HEK293 (cell line): ENCODE measurements at regions not wholly inside any gene's neighbourhood (a gene's known extent, or its start where the extent isn't known, plus 50 kb on each side); places are given as distances from the start of the nearest gene placed in this dataset.

Source experiments
- CTCF ChIA-PET: fragments of 350-600 bp; formaldehyde crosslinking; extraction: SDS; loops from one replicate; lab custom pipeline; 2021; ENCODE audit warnings: antibody characterized with exemption; lab: Yijun Ruan, JAX
- POLR2A ChIA-PET: fragments of 300-600 bp; formaldehyde crosslinking; extraction: SDS; loops from one replicate; lab custom pipeline; 2020; ENCODE audit warnings: antibody characterized with exemption, inconsistent platforms; lab: Yijun Ruan, JAX
- H3K27ac ChIP-seq: fragments of 200-500 bp; sonication (Bioruptor generic); 2 replicates; pipeline ENCODE4 v1.5.1; 2014; ENCODE audit warnings: low read depth, low read length, control low read depth, inconsistent platforms; ENCODE audit errors: extremely low read depth
- H3K36me3 ChIP-seq, 2 experiments: fragments of 200-500 bp in 1 of 2; sonication (Bioruptor generic) in 1 of 2; 1 replicate in 1 of 2; 2 replicates in 1 of 2; pipeline ENCODE4 v1.5.1; 2014 to 2017; ENCODE audit warnings: inconsistent platforms in 2 of 2, low read length in 2 of 2; ENCODE audit not compliant: control insufficient read depth in 2 of 2, insufficient read depth in 1 of 2
- H3K4me1 ChIP-seq: fragments of 200-500 bp; sonication (Bioruptor generic); 2 replicates; pipeline ENCODE4 v1.5.1; 2014; ENCODE audit warnings: mild to moderate bottlenecking, low read length, inconsistent platforms; ENCODE audit not compliant: control insufficient read depth, insufficient read depth
- H3K4me3 ChIP-seq: 2 replicates; pipeline ENCODE4 v1.5.1; 2011; ENCODE audit warnings: low read depth, mild to moderate bottlenecking, control low read depth, low read length, moderate library complexity
- H3K9me3 ChIP-seq: fragments of 200-500 bp; sonication (Bioruptor generic); 2 replicates; pipeline ENCODE4 v1.5.1; 2014; ENCODE audit warnings: low read depth, low read length, inconsistent platforms; ENCODE audit not compliant: control insufficient read depth, insufficient read depth
- HOXA7 ChIP-seq: sonication (generic); formaldehyde crosslinking; IDR thresholded peaks from 2 replicates; pipeline ENCODE4 v1.8.1; 2022; ENCODE audit warnings: missing genetic modification reagents, borderline replicate concordance
- IKZF3 ChIP-seq: fragments of 450-650 bp; IDR thresholded peaks from 2 replicates; pipeline ENCODE4 v1.5.0; 2018; ENCODE audit warnings: missing biosample characterization, mild to moderate bottlenecking, missing genetic modification characterization, moderate library complexity
- KLF1 ChIP-seq: fragments of 450-650 bp; formaldehyde crosslinking; IDR thresholded peaks from 2 replicates; pipeline ENCODE4 v1.5.1; 2016; ENCODE audit warnings: missing biosample characterization, missing genetic modification characterization
- MYNN ChIP-seq: fragments of 450-650 bp; formaldehyde crosslinking; IDR thresholded peaks from 2 replicates; pipeline ENCODE4 v1.5.1; 2016; ENCODE audit warnings: missing biosample characterization, missing genetic modification characterization, borderline replicate concordance
- SP2 ChIP-seq: fragments of 450-650 bp; formaldehyde crosslinking; IDR thresholded peaks from 2 replicates; pipeline ENCODE4 v1.5.1; 2016; ENCODE audit warnings: missing biosample characterization, missing genetic modification characterization
- SP3 ChIP-seq: fragments of 450-650 bp; formaldehyde crosslinking; IDR thresholded peaks from 2 replicates; pipeline ENCODE4 v1.5.1; 2016; ENCODE audit warnings: missing biosample characterization, missing genetic modification characterization
- TCF7L2 ChIP-seq: IDR thresholded peaks from 2 replicates; pipeline ENCODE4 v1.6.1; 2011; ENCODE audit warnings: low read depth, mild to moderate bottlenecking, inconsistent platforms, low read length, moderate library complexity, borderline replicate concordance
- WT1 ChIP-seq: fragments of 450-650 bp; formaldehyde crosslinking; IDR thresholded peaks from 2 replicates; pipeline ENCODE4 v1.5.1; 2016; ENCODE audit warnings: missing biosample characterization, missing genetic modification characterization
- ZBTB21 ChIP-seq: fragments of 450-650 bp; formaldehyde crosslinking; IDR thresholded peaks from 2 replicates; pipeline ENCODE4 v1.5.1; 2017; ENCODE audit warnings: missing biosample characterization, missing genetic modification characterization
- ZFP69B ChIP-seq: fragments of 450-650 bp; formaldehyde crosslinking; IDR thresholded peaks from 2 replicates; pipeline ENCODE4 v1.5.1; 2016; ENCODE audit warnings: missing biosample characterization, missing genetic modification characterization
- ZNF138 ChIP-seq: fragments of 450-650 bp; formaldehyde crosslinking; IDR thresholded peaks from 2 replicates; pipeline ENCODE4 v1.5.1; 2016; ENCODE audit warnings: missing biosample characterization, missing genetic modification characterization, borderline replicate concordance
- ZNF248 ChIP-seq: fragments of 450-650 bp; formaldehyde crosslinking; IDR thresholded peaks from 2 replicates; pipeline ENCODE4 v1.5.1; 2017; ENCODE audit warnings: missing biosample characterization, missing genetic modification characterization
- ZNF394 ChIP-seq: fragments of 450-650 bp; formaldehyde crosslinking; IDR thresholded peaks from 2 replicates; pipeline ENCODE4 v1.5.1; 2016; ENCODE audit warnings: missing biosample characterization, missing genetic modification characterization, mild to moderate bottlenecking, moderate library complexity, borderline replicate concordance
- ZNF501 ChIP-seq: fragments of 450-650 bp; formaldehyde crosslinking; IDR thresholded peaks from 2 replicates; pipeline ENCODE4 v1.5.1; 2016; ENCODE audit warnings: missing biosample characterization, missing genetic modification characterization
- ZNF660 ChIP-seq: fragments of 450-650 bp; IDR thresholded peaks from 2 replicates; pipeline ENCODE4 v1.5.1; 2018; ENCODE audit warnings: missing biosample characterization, mild to moderate bottlenecking, missing genetic modification characterization
- ZNF707 ChIP-seq: fragments of 450-650 bp; formaldehyde crosslinking; IDR thresholded peaks from 2 replicates; pipeline ENCODE4 v1.5.1; 2016; ENCODE audit warnings: missing biosample characterization, missing genetic modification characterization
- ZNF785 ChIP-seq: fragments of 450-650 bp; formaldehyde crosslinking; IDR thresholded peaks from 2 replicates; pipeline ENCODE4 v1.5.1; 2016; ENCODE audit warnings: missing biosample characterization, missing genetic modification characterization
- TF ChIP-seq, protein P1 (sequence below): IDR thresholded peaks from 2 replicates; pipeline ENCODE4 v1.6.1; 2011; ENCODE audit warnings: mild to moderate bottlenecking, low read depth, low read length, borderline replicate concordance
- TF ChIP-seq, protein P2 (sequence below): fragments of 450-650 bp; formaldehyde crosslinking; IDR thresholded peaks from 2 replicates; pipeline ENCODE4 v1.5.1; 2016; ENCODE audit warnings: missing biosample characterization, missing genetic modification characterization
- TF ChIP-seq, protein P3 (sequence below): fragments of 450-650 bp; formaldehyde crosslinking; IDR thresholded peaks from 2 replicates; pipeline ENCODE4 v1.5.1; 2016; ENCODE audit warnings: missing biosample characterization, missing genetic modification characterization
- TF ChIP-seq, protein P4 (sequence below): fragments of 450-650 bp; formaldehyde crosslinking; IDR thresholded peaks from 2 replicates; pipeline ENCODE4 v1.5.1; 2017; ENCODE audit warnings: missing biosample characterization, mild to moderate bottlenecking, missing genetic modification characterization, moderate library complexity
- TF ChIP-seq, protein P5 (sequence below): fragments of 450-650 bp; formaldehyde crosslinking; IDR thresholded peaks from 2 replicates; pipeline ENCODE4 v1.5.1; 2016; ENCODE audit warnings: missing biosample characterization, missing genetic modification characterization, borderline replicate concordance

DNA sequence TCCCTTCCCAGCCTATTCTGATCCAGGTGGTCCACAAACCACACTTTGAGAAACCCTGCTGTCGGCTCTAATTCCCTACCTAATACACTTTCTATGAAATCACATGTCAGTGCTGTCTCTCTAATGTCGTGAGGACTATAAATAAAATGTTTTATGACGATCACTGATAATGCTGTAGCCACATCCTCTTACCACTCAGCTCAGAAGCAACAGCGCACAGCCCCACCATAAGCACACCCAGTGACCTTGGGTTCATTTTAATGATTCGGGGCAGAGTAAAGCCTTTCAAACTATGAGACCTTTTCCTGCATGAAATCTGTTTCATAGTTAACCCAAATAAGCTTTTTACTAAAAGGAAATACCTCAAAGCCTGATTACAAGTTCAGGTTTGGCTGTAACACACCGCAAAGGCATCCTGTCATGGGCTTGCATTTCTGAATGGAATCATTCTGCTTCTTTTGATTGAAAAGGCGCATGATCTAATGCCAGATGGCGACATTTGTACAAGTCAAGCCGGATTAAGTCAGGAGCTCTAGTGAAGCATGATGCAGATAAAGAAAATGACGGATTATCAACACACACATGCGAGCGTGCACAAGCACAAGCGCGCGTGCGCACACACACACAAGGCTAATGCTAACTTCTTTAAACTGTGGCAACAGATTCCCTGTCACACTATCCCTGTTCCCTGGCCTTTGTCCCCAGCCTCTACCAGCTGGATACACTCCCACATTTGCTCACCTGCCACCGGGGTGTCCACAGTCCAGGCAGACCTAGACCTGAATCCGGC lies 180.5 kb upstream of the PDE1C start:
- Histone ChIP-seq H3K36me3 (no peaks in the 10 kb centered on the region), H3K4me1 (no peaks in the 10 kb centered on the region), H3K4me3 (no peak overlapping the region), H3K27ac (no peak overlapping the region), H3K9me3 (no peaks in the 10 kb centered on the region)
- POLR2A ChIA-PET: no interaction called here
- TF ChIP-seq, protein P1, sequence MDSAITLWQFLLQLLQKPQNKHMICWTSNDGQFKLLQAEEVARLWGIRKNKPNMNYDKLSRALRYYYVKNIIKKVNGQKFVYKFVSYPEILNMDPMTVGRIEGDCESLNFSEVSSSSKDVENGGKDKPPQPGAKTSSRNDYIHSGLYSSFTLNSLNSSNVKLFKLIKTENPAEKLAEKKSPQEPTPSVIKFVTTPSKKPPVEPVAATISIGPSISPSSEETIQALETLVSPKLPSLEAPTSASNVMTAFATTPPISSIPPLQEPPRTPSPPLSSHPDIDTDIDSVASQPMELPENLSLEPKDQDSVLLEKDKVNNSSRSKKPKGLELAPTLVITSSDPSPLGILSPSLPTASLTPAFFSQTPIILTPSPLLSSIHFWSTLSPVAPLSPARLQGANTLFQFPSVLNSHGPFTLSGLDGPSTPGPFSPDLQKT: no peak
- TF ChIP-seq, protein P2, sequence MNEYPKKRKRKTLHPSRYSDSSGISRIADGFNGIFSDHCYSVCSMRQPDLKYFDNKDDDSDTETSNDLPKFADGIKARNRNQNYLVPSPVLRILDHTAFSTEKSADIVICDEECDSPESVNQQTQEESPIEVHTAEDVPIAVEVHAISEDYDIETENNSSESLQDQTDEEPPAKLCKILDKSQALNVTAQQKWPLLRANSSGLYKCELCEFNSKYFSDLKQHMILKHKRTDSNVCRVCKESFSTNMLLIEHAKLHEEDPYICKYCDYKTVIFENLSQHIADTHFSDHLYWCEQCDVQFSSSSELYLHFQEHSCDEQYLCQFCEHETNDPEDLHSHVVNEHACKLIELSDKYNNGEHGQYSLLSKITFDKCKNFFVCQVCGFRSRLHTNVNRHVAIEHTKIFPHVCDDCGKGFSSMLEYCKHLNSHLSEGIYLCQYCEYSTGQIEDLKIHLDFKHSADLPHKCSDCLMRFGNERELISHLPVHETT (tag by site-specific recombination): no peak
- TF ChIP-seq HOXA7 (CRISPR knock-in tag) (no peak), ZNF394 (tag by site-specific recombination) (no peak), ZFP69B (tag by site-specific recombination) (no peak), KLF1 (tag by site-specific recombination) (no peak), ZNF501 (tag by site-specific recombination) (no peak), ZNF707 (no peak), ZNF248 (tag by site-specific recombination) (no peak), ZBTB21 (tag by site-specific recombination) (no peak), ZNF660 (tag by site-specific recombination) (no peak), SP3 (tag by site-specific recombination) (no peak)
- TF ChIP-seq, protein P3, sequence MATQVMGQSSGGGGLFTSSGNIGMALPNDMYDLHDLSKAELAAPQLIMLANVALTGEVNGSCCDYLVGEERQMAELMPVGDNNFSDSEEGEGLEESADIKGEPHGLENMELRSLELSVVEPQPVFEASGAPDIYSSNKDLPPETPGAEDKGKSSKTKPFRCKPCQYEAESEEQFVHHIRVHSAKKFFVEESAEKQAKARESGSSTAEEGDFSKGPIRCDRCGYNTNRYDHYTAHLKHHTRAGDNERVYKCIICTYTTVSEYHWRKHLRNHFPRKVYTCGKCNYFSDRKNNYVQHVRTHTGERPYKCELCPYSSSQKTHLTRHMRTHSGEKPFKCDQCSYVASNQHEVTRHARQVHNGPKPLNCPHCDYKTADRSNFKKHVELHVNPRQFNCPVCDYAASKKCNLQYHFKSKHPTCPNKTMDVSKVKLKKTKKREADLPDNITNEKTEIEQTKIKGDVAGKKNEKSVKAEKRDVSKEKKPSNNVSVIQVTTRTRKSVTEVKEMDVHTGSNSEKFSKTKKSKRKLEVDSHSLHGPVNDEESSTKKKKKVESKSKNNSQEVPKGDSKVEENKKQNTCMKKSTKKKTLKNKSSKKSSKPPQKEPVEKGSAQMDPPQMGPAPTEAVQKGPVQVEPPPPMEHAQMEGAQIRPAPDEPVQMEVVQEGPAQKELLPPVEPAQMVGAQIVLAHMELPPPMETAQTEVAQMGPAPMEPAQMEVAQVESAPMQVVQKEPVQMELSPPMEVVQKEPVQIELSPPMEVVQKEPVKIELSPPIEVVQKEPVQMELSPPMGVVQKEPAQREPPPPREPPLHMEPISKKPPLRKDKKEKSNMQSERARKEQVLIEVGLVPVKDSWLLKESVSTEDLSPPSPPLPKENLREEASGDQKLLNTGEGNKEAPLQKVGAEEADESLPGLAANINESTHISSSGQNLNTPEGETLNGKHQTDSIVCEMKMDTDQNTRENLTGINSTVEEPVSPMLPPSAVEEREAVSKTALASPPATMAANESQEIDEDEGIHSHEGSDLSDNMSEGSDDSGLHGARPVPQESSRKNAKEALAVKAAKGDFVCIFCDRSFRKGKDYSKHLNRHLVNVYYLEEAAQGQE: no peak
- CTCF ChIA-PET: interaction anchor here (0.5 kb wide), 1 partner anchor 16 kb away, joined by 5 read pairs; no protein-coding TSS in a partner anchor

DNA sequence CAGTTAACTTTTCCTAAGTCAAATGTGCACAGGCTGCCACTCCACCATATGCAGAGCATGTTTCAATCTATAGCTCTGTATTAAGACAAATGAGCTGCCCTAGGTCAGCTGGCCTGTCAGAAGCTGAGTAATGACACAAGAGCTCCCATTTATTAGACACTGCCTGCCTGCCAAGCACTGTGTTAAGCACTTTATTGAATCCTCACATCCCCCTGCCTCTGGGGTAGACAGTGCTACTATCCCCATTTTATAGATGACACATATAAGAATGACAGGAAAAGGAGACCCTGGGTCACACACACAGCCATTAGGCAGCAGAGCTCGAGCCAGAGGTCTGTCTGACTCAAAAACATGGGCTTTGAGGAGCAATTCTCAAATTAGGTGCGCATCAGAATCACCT lies 179.8 kb upstream of the PDE1C start:
- H3K9me3 ChIP-seq: no peaks in the 10 kb centered on the region
- CTCF ChIA-PET: no interaction called here
- POLR2A ChIA-PET: no interaction called here
- H3K4me1 ChIP-seq: no peaks in the 10 kb centered on the region
- no peak overlapping the region for H3K27ac ChIP-seq
- H3K36me3 ChIP-seq: no peaks in the 10 kb centered on the region
- H3K4me3 ChIP-seq: no peak overlapping the region
- TF ChIP-seq, protein P4, sequence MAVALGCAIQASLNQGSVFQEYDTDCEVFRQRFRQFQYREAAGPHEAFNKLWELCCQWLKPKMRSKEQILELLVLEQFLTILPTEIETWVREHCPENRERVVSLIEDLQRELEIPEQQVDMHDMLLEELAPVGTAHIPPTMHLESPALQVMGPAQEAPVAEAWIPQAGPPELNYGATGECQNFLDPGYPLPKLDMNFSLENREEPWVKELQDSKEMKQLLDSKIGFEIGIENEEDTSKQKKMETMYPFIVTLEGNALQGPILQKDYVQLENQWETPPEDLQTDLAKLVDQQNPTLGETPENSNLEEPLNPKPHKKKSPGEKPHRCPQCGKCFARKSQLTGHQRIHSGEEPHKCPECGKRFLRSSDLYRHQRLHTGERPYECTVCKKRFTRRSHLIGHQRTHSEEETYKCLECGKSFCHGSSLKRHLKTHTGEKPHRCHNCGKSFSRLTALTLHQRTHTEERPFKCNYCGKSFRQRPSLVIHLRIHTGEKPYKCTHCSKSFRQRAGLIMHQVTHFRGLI (tag by site-specific recombination): no peak
- TF ChIP-seq WT1 (tag by site-specific recombination): no peak
- TF ChIP-seq ZNF138 (tag by site-specific recombination): no peak
- no peak for TF ChIP-seq SP2 (tag by site-specific recombination)
- no peak for TF ChIP-seq TCF7L2
- TF ChIP-seq ZNF785 (tag by site-specific recombination): no peak
- no peak for TF ChIP-seq MYNN
- no peak for TF ChIP-seq IKZF3
- TF ChIP-seq, protein P5, sequence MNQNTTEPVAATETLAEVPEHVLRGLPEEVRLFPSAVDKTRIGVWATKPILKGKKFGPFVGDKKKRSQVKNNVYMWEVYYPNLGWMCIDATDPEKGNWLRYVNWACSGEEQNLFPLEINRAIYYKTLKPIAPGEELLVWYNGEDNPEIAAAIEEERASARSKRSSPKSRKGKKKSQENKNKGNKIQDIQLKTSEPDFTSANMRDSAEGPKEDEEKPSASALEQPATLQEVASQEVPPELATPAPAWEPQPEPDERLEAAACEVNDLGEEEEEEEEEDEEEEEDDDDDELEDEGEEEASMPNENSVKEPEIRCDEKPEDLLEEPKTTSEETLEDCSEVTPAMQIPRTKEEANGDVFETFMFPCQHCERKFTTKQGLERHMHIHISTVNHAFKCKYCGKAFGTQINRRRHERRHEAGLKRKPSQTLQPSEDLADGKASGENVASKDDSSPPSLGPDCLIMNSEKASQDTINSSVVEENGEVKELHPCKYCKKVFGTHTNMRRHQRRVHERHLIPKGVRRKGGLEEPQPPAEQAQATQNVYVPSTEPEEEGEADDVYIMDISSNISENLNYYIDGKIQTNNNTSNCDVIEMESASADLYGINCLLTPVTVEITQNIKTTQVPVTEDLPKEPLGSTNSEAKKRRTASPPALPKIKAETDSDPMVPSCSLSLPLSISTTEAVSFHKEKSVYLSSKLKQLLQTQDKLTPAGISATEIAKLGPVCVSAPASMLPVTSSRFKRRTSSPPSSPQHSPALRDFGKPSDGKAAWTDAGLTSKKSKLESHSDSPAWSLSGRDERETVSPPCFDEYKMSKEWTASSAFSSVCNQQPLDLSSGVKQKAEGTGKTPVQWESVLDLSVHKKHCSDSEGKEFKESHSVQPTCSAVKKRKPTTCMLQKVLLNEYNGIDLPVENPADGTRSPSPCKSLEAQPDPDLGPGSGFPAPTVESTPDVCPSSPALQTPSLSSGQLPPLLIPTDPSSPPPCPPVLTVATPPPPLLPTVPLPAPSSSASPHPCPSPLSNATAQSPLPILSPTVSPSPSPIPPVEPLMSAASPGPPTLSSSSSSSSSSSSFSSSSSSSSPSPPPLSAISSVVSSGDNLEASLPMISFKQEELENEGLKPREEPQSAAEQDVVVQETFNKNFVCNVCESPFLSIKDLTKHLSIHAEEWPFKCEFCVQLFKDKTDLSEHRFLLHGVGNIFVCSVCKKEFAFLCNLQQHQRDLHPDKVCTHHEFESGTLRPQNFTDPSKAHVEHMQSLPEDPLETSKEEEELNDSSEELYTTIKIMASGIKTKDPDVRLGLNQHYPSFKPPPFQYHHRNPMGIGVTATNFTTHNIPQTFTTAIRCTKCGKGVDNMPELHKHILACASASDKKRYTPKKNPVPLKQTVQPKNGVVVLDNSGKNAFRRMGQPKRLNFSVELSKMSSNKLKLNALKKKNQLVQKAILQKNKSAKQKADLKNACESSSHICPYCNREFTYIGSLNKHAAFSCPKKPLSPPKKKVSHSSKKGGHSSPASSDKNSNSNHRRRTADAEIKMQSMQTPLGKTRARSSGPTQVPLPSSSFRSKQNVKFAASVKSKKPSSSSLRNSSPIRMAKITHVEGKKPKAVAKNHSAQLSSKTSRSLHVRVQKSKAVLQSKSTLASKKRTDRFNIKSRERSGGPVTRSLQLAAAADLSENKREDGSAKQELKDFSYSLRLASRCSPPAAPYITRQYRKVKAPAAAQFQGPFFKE (tag by site-specific recombination): no peak
